Small intestine (tissue), 7 donors: ENCODE measurements at regions not wholly inside any gene's neighbourhood (a gene's known extent, or its start where the extent isn't known, plus 50 kb on each side); places are given as distances from the start of the nearest gene placed in this dataset.
"Not testable (repeated sequence)": the region's sequence is repeated elsewhere in the genome, so short reads cannot be mapped to it uniquely, and the experiment has no call there.

Experiments
- DNase-seq, 2 donors: peaks; one replicate each; pipeline versions ENCODE4 v3.0.0 to v3.0.0-alpha.2; 2013
- FAIRE-seq: peaks from 2 replicates; lab custom pipeline; 2012; peaks lifted over from hg19 to GRCh38; lab: Jason Lieb, UNC
- H3K27ac ChIP-seq, 3 donors: one replicate each; pipeline ENCODE4 v1.5.1; 2013; ENCODE audit warnings: low read length in 2 of 3, mild to moderate bottlenecking in 2 of 3, control low read depth in 1 of 3, inconsistent platforms in 1 of 3, low read depth in 1 of 3, moderate library complexity in 1 of 3
- H3K27me3 ChIP-seq, 3 donors: one replicate each; pipeline ENCODE4 v1.6.1; 2013; ENCODE audit warnings: low read length in 3 of 3, inconsistent platforms in 1 of 3; ENCODE audit not compliant: control insufficient read depth in 3 of 3, insufficient read depth in 3 of 3
- H3K36me3 ChIP-seq, 3 donors: one replicate each; pipeline ENCODE4 v1.6.1; 2013; ENCODE audit warnings: low read length in 3 of 3, inconsistent platforms in 1 of 3, low read depth in 1 of 3, mild to moderate bottlenecking in 1 of 3, moderate library complexity in 1 of 3; ENCODE audit not compliant: control insufficient read depth in 3 of 3, insufficient read depth in 2 of 3
- H3K4me1 ChIP-seq, 3 donors: one replicate each; pipeline ENCODE4 v1.6.1; 2013; ENCODE audit warnings: low read length in 2 of 3, inconsistent platforms in 1 of 3, low read depth in 1 of 3, mild to moderate bottlenecking in 1 of 3, moderate library complexity in 1 of 3; ENCODE audit not compliant: control insufficient read depth in 3 of 3, insufficient read depth in 2 of 3
- H3K4me3 ChIP-seq, 3 donors: one replicate each; pipeline ENCODE4 v1.5.1; 2013; ENCODE audit warnings: low read length in 3 of 3, control low read depth in 1 of 3, inconsistent platforms in 1 of 3, low read depth in 1 of 3, mild to moderate bottlenecking in 1 of 3, moderate library complexity in 1 of 3
- H3K9me3 ChIP-seq, 2 donors: one replicate each; pipeline ENCODE4 v1.6.1; 2013; ENCODE audit warnings: low read depth in 1 of 2, low read length in 1 of 2; ENCODE audit not compliant: control insufficient read depth in 2 of 2, insufficient read depth in 1 of 2
- WGBS, 3 donors: extraction: QIAGEN DNeasy Blood & Tissue Kit; methylation state at CpG; one replicate each; pipeline ENCODE4 v1.1.7; 2013; 5-methylcytosine and 5-hydroxymethylcytosine counted together
- donor health status: healthy with polysubstance abuse.
- donor health status: control.
- donor health status: control.
- donor health status: Bipolar disorder and iron deficiency.
- donor health status: healthy.

- no peak overlapping the region for H3K27ac ChIP-seq
- no peak for DNase-seq
- FAIRE-seq = no peak
- no peaks in the 10 kb centered on the region for H3K27me3 ChIP-seq
- H3K36me3 ChIP-seq = no peaks in the 10 kb centered on the region
- H3K9me3 ChIP-seq = no peaks in the 10 kb centered on the region
- H3K4me1 ChIP-seq = no peaks in the 10 kb centered on the region
- 83 to 91% (median 87%) methylated on average over 1 of the region's 1 CpG for WGBS, 3 donors
- H3K4me3 ChIP-seq = no peak overlapping the region
Observed at GRCh38 chr20:22063753-22064152, 358.3 kb downstream of the PAX1 start.

DNA sequence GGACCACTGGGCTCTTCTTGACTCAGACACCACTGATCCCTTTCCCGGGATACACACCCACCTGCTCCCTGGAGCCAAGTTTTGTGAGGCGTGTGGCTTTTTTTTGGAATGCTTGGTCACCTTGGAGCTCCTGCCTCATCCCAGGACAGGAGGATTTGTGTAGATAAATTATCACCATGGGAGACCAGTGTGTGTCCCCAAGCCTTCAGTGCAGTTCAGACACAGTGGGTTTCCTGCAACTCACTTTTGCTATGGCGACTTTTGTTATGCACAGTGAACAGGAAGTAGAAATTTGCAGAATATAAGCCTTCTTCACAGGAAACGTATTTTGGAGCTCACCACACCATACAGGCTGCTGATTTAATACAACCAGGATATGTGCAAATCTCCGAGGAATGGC, 357.4 kb downstream of the PAX1 start:
- DNase-seq (no peak), FAIRE-seq (no peak)
- WGBS, 3 donors = 67 to 81% (median 72%) methylated on average over 5 of the region's 5 CpGs
- Histone ChIP-seq H3K27me3 (no peaks in the 10 kb centered on the region), H3K9me3 (no peaks in the 10 kb centered on the region), H3K27ac (no peak overlapping the region), H3K4me3 (no peak overlapping the region), H3K4me1 (no peaks in the 10 kb centered on the region), H3K36me3 (no peaks in the 10 kb centered on the region)

GRCh38 chr20:22060610-22061009, 355.1 kb downstream of the PAX1 start:
- Histone ChIP-seq H3K27ac (no peak overlapping the region), H3K4me3 (no peak overlapping the region), H3K4me1 (no peaks in the 10 kb centered on the region), H3K27me3 (no peaks in the 10 kb centered on the region), H3K9me3 (no peaks in the 10 kb centered on the region), H3K36me3 (no peaks in the 10 kb centered on the region)
- FAIRE-seq = no peak
- WGBS, 3 donors = 58 to 73% (median 72%) methylated on average over 2 of the region's 2 CpGs
- DNase-seq = no peak

- Histone ChIP-seq H3K4me1 (no peaks in the 10 kb centered on the region), H3K27ac (no peak overlapping the region), H3K4me3 (no peak overlapping the region), H3K36me3 (no peaks in the 10 kb centered on the region), H3K27me3 (no peaks in the 10 kb centered on the region), H3K9me3 (no peaks in the 10 kb centered on the region)
- FAIRE-seq (no peak), DNase-seq (no peak)
Observed at GRCh38 chr20:22058746-22059145, 353.3 kb downstream of the PAX1 start.

DNA sequence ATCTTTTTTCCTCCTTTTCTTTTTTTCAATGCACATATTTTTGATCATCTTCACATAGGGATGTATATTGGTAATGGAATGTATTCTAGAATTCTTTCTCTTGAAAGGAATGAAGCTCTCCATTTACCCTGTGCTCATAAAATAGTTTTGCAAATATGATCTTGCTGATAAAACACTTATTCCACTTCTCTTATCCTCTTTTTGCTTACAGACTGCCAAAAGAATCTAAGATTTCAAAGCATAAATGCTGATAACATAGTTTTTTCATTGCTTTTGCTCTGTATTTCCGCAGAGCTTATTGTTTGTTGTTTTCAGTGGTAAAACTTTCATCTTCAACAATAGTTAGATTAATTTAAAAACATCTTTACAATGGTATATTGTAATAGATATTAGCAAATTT, 350.5 kb downstream of the PAX1 start:
- DNase-seq (no peak), FAIRE-seq (no peak)
- Histone ChIP-seq H3K4me1 (no peaks in the 10 kb centered on the region), H3K9me3 (no peaks in the 10 kb centered on the region), H3K27me3 (no peaks in the 10 kb centered on the region), H3K27ac (no peak overlapping the region), H3K4me3 (no peak overlapping the region), H3K36me3 (no peaks in the 10 kb centered on the region)
- WGBS, 3 donors = 46 to 84% (median 65%) methylated on average over 1 of the region's 1 CpG

DNA sequence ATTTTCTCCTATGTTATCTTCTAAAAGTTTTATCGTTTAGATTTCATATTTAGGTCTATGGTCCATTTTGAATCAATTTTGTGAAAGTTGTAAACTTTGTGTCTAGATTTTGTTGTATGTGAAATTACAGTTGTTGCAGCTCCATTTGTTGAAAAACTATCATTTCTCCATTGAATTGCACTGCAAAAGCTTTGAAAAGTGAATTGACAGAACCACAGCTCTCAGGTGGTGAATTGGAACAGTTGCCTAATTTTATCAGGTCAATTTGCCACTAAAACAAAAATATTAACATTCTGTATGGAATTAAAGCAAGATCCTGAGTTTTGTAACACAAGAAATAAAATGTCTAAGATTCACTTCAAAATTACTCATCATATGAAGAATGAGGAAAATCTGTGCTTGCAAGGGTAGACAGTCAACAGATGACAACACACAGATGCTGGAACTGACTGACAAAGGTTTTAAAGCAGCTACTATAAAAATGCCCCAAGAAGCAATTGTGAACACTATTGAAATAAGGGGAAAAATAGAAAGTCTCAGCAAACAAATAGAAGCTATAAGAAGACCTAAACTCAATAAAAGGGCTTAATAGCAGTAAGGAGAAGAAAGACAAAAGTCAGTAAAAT, 346.7 kb downstream of the PAX1 start:
- no peaks in the 10 kb centered on the region for H3K36me3 ChIP-seq
- H3K9me3 ChIP-seq = no peaks in the 10 kb centered on the region
- DNase-seq (no peak), FAIRE-seq (no peak)
- no peaks in the 10 kb centered on the region for H3K4me1 ChIP-seq
- no peak overlapping the region for H3K27ac ChIP-seq
- H3K4me3 ChIP-seq = no peak overlapping the region
- no peaks in the 10 kb centered on the region for H3K27me3 ChIP-seq
- WGBS, 3 donors = 71 to 85% (median 82%) methylated on average over 1 of the region's 1 CpG

DNA sequence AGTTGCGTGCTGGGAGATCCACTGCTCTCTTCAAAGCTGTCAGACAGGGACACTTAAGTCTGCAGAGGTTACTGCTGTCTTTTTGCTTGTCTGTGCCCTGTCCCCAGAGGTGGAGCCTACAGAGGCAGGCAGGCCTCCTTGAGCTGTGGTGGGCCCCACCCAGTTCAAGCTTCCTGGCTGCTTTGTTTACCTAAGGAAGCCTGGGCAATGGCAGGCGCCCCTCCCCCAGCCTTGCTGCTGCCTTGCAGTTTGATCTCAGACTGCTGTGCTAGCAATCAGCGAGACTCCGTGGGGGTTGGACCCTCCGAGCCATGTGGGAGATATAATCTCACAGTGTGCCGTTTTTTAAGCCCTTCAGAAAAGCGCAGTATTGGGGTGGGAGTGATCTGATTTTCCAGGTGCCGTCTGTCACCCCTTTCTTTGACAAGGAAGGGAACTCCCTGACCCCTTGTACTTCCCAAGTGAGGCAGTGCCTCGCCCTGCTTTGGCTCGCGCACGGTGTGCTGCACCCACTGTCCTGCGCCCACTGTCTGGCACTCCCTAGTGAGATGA, 340.6 kb downstream of the PAX1 start:
- H3K27ac ChIP-seq, H3K27me3 ChIP-seq, FAIRE-seq, H3K36me3 ChIP-seq, H3K4me3 ChIP-seq, H3K4me1 ChIP-seq, H3K9me3 ChIP-seq: not testable (repeated sequence)
- 12 to 38% (median 34%) methylated on average over 13 of the region's 13 CpGs for WGBS, 3 donors
- peak in 1 of 2 donors; percentile 13 for DNase-seq

GRCh38 chr20:22027423-22027822, 322.0 kb downstream of the PAX1 start:
- FAIRE-seq (no peak), DNase-seq (no peak)
- H3K4me1 ChIP-seq = no peaks in the 10 kb centered on the region
- 26 to 56% (median 50%) methylated on average over 1 of the region's 1 CpG for WGBS, 3 donors
- H3K4me3 ChIP-seq = no peak overlapping the region
- H3K27me3 ChIP-seq = no peaks in the 10 kb centered on the region
- no peak overlapping the region for H3K27ac ChIP-seq
- H3K36me3 ChIP-seq = no peaks in the 10 kb centered on the region
- peaks cover 0 to 14% of the 10 kb centered on the region in 2 donors for H3K9me3 ChIP-seq

GRCh38 chr20:22020201-22020600, 314.7 kb downstream of the PAX1 start:
- no peak for DNase-seq
- Histone ChIP-seq H3K27ac (no peak overlapping the region), H3K27me3 (no peaks in the 10 kb centered on the region), H3K4me3 (no peak overlapping the region), H3K4me1 (no peaks in the 10 kb centered on the region), H3K36me3 (no peaks in the 10 kb centered on the region), H3K9me3 (no peaks in the 10 kb centered on the region)
- 80 to 82% (median 81%) methylated on average over 4 of the region's 4 CpGs for WGBS, 3 donors
- FAIRE-seq = no peak
